OCI-LY3 (cell line): ENCODE measurements at regions not wholly inside any gene's neighbourhood (a gene's known extent, or its start where the extent isn't known, plus 50 kb on each side); places are given as distances from the start of the nearest gene placed in this dataset.

Experiments
- CTCF ChIP-seq: fragments of 200-600, 300-600 bp; sonication (generic); IDR thresholded peaks from 2 replicates; pipeline ENCODE4 v1.5.1; 2014; ENCODE audit warnings: antibody characterized with exemption, low read length, low read depth
- EZH2phosphoT487 ChIP-seq: fragments of 200-600 bp; shearing (Covaris generic); IDR thresholded peaks from 2 replicates; pipeline ENCODE4 v1.6.1; 2018; ENCODE audit warnings: antibody characterized with exemption, mixed run types, low read depth

GRCh38 chr5:57592236-57592635 is 109.6 kb upstream of the ACTBL2 start:
- TF ChIP-seq CTCF (no peak), EZH2phosphoT487 (no peak)
